Sigmoid colon (tissue), 6 donors: ENCODE measurements at regions not wholly inside any gene's neighbourhood (a gene's known extent, or its start where the extent isn't known, plus 50 kb on each side); places are given as distances from the start of the nearest gene placed in this dataset.
"Not testable (repeated sequence)": the region's sequence is repeated elsewhere in the genome, so short reads cannot be mapped to it uniquely, and the experiment has no call there.

Experiments used
- DNase-seq: peaks from one replicate; pipeline ENCODE4 v3.0.0-alpha.2; 2019
- H3K27ac ChIP-seq, 4 donors: fragments of 200-600 bp; sonication (generic); one replicate each; pipeline ENCODE4 v1.5.1; 2016 to 2019; ENCODE audit warnings: mild to moderate bottlenecking in 1 of 4
- H3K27me3 ChIP-seq, 3 donors: fragments of 200-600 bp; sonication (generic); one replicate each; pipeline ENCODE4 v1.5.1; 2019; ENCODE audit warnings: mild to moderate bottlenecking in 1 of 3
- H3K36me3 ChIP-seq, 4 donors: fragments of 200-600 bp; sonication (generic); one replicate each; pipeline ENCODE4 v1.5.1; 2016 to 2019
- H3K4me1 ChIP-seq, 4 donors: fragments of 200-600 bp; sonication (generic); one replicate each; pipeline ENCODE4 v1.5.1; 2017 to 2019
- H3K4me3 ChIP-seq, 4 donors: fragments of 200-600 bp; sonication (generic); one replicate each; pipeline ENCODE4 v1.5.1; 2017 to 2019; ENCODE audit warnings: mild to moderate bottlenecking in 2 of 4, moderate library complexity in 1 of 4
- H3K9me3 ChIP-seq, 4 donors: fragments of 200-600 bp in 3 of 4; sonication (generic) in 3 of 4; one replicate each; pipeline versions ENCODE4 v1.5.1 to v1.6.1; 2013 to 2019
- CTCF ChIP-seq, 4 experiments: fragments of 450-650 bp in 3 of 4; fragments of 200-600 bp in 1 of 4; IDR thresholded peaks; one replicate each; pipeline ENCODE4 v1.5.1; 2016 to 2019; ENCODE audit warnings: antibody characterized with exemption in 4 of 4, mild to moderate bottlenecking in 3 of 4, moderate library complexity in 2 of 4
- EP300 ChIP-seq, 4 donors: sonication (generic); formaldehyde crosslinking; IDR thresholded peaks; one replicate each; pipeline ENCODE4 v1.6.1; 2017; ENCODE audit warnings: antibody characterized with exemption in 4 of 4
- POLR2A ChIP-seq, 2 donors: fragments of 450-650 bp; IDR thresholded peaks; one replicate each; pipeline ENCODE4 v1.6.1; 2016; ENCODE audit warnings: antibody characterized with exemption in 2 of 2, mild to moderate bottlenecking in 2 of 2, moderate library complexity in 2 of 2
- POLR2AphosphoS5 ChIP-seq, 4 donors: sonication (generic); formaldehyde crosslinking; IDR thresholded peaks; one replicate each; pipeline ENCODE4 v1.6.1; 2017; ENCODE audit warnings: antibody characterized with exemption in 4 of 4
- WGBS, 2 donors: extraction: QIAGEN DNeasy Blood & Tissue Kit; methylation state at CpG; one replicate each; pipeline ENCODE4 v1.1.7; 2013; 5-methylcytosine and 5-hydroxymethylcytosine counted together
- intact Hi-C: fragments of 100-400 bp; cut with DNase I; formaldehyde crosslinking; loops from one replicate; pipeline ENCODE4 v1.15.1; 2023
- donor health status: healthy with polysubstance abuse.
- donor health status: healthy.

DNA sequence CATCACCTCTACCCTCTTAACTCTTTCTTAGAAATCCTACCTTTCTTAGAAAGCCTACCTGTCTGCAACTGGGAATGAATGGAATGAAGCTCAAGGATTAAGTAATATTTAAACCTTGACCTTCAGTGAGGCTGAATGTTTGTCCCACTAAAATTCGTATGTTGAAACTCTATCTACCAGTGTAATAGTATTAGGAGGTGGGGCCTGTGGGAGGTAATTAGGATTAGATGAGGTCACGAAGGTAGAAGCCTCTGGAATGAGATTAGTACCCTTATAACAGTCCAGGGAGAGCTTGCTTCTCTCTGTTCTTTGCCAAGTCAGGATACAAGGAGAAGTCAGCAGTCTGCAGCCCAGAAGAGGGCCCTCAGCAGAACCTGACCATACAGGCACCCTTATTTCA lies 158.0 kb downstream of the TENT5A start:
- no peak overlapping the region for H3K27ac ChIP-seq
- H3K9me3 ChIP-seq: no peaks in the 10 kb centered on the region
- no peaks in the 10 kb centered on the region for H3K4me1 ChIP-seq
- H3K4me3 ChIP-seq: no peak overlapping the region
- no peak for DNase-seq
- 73 to 84% methylated on average over 2 of the region's 2 CpGs for WGBS, 2 donors
- H3K36me3 ChIP-seq: no peaks in the 10 kb centered on the region
- no peaks in the 10 kb centered on the region for H3K27me3 ChIP-seq
- TF ChIP-seq POLR2AphosphoS5 (IDR thresholded peaks at IDR 0.05) (no peak), CTCF (IDR thresholded peaks at IDR 0.05) (no peak), EP300 (IDR thresholded peaks at IDR 0.05) (no peak), POLR2A (IDR thresholded peaks at IDR 0.05) (no peak)
- intact Hi-C loops: no loop called here

DNA sequence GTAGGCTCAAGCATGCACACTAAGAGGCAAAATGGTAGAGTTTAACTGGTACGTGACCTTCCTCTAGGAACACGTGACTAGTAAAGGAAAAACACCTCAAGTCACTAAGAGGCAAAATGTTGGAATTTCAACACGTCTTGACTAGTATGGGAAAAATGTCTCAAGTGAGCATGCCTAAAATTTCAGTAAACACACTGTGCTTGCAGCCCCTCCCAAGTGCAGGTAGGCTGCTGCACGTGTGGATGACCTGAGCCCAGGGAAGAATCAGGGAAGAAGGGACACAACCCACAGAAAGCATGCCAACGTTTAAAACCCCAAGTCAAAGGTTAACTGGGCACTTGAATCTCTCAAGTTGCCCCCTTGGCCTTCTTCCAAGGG lies 162.2 kb downstream of the TENT5A start:
- Histone ChIP-seq H3K9me3 (no peaks in the 10 kb centered on the region), H3K36me3 (no peaks in the 10 kb centered on the region), H3K27me3 (no peaks in the 10 kb centered on the region), H3K27ac (no peak overlapping the region), H3K4me1 (no peaks in the 10 kb centered on the region), H3K4me3 (no peak overlapping the region)
- intact Hi-C loops: no loop called here
- WGBS, 2 donors: 65 to 80% methylated on average over 5 of the region's 5 CpGs
- DNase-seq: no peak
- TF ChIP-seq POLR2AphosphoS5 (IDR thresholded peaks at IDR 0.05) (no peak), POLR2A (IDR thresholded peaks at IDR 0.05) (no peak), CTCF (IDR thresholded peaks at IDR 0.05) (no peak), EP300 (IDR thresholded peaks at IDR 0.05) (no peak)

DNA sequence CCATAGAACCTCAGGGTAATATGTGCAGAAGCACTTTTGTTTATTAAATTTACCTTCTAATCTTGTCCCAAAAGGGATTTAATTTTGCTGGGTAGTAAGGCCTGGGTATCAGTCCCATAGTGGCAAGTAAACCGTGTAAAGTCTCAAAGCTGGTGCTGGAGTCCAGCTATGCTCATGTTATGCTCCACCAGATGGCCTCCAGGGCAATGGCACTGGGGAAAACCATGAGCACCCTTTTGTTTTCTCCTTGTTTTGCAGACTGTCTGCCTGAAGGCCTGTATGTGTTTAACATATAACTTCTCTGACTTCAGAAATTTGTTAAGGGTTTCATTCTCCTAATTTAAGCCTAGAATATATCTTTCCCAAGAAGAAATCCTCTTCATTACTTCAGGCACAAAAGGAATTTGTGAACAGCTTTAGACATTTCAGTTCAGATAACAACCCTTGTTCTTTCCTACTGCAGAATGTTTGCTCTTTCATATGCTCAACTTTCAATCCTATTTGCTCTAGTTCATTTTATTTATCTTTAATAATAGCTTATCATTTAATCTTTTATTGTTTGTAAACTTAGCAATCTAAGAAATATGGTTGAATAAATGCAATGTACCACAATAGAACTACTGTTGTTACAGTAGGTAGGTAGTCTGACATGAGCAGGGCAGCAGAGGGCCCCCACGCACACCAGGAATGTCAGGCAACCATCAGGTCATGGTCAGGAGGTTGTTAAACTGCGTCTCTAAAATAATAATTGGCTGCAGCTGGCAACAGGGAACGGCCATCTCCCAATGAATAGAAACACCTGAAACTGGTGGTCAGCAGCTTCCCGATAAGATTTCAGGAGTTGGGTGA lies 162.8 kb downstream of the TENT5A start:
- intact Hi-C loops: no loop called here
- WGBS, 2 donors: 52 to 73% methylated on average over 5 of the region's 5 CpGs
- Histone ChIP-seq H3K4me3 (no peak overlapping the region), H3K4me1 (no peaks in the 10 kb centered on the region), H3K36me3 (no peaks in the 10 kb centered on the region), H3K27ac (no peak overlapping the region), H3K27me3 (no peaks in the 10 kb centered on the region), H3K9me3 (no peaks in the 10 kb centered on the region)
- TF ChIP-seq EP300 (IDR thresholded peaks at IDR 0.05): no peak
- no peak for TF ChIP-seq CTCF (IDR thresholded peaks at IDR 0.05)
- TF ChIP-seq POLR2A (IDR thresholded peaks at IDR 0.05): no peak
- no peak for TF ChIP-seq POLR2AphosphoS5 (IDR thresholded peaks at IDR 0.05)
- DNase-seq: no peak

DNA sequence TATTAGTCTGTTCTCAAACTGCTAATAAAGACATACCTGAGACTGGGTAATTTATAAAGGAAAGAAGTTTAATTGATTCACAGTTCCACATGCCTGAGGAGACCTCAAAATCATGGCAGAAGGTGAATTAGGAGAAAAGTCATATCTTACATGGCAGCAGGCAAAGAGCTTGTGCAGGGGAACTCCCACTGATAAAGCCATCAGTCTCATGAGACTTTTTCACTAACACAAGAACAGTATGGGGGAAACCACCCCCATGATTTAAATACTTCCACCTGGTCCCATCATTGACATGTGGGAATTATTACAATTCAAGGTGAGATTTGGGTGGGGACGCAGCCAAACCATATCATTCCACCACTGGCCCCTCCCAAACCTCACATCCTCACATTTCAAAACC lies 166.8 kb downstream of the TENT5A start:
- DNase-seq, H3K27me3 ChIP-seq, H3K4me1 ChIP-seq, H3K4me3 ChIP-seq, H3K36me3 ChIP-seq, intact Hi-C loops, H3K27ac ChIP-seq, H3K9me3 ChIP-seq: not testable (repeated sequence)
- 46 to 100% methylated on average over 1 of the region's 1 CpG for WGBS, 2 donors

- H3K27me3 ChIP-seq, H3K4me3 ChIP-seq, H3K9me3 ChIP-seq, H3K4me1 ChIP-seq, DNase-seq, H3K36me3 ChIP-seq, H3K27ac ChIP-seq, intact Hi-C loops: not testable (repeated sequence)
- 67 to 75% methylated on average over 2 of the region's 2 CpGs for WGBS, 2 donors
These were observed 168.3 kb downstream of the TENT5A start for GRCh38 chr6:81584156-81584555.

DNA sequence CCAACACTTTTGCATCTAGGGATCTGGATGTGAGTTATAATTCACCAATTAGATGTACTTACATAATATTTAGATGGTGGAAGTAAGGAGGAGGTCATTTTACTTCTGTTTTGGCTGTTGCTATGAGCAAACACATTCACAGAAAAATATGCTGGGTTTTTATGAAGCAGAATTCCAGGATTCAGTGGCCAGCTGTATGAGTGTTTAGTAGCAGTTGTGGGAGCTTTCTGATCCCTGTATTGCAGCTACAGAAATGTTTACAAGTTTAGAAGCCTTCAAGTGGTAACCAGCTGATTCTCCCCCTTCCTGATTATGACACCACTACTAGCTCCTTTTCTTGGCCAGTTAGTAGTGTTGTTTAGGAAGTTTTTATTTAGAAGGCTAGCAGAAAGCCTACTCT lies 177.0 kb downstream of the TENT5A start:
- no peak for DNase-seq
- H3K27ac ChIP-seq: peak overlapping the region in 3 of 4 donors; percentile 4 to 50 (median 22)
- intact Hi-C loops: no loop called here
- no peak for TF ChIP-seq POLR2A (IDR thresholded peaks at IDR 0.05)
- TF ChIP-seq EP300 (IDR thresholded peaks at IDR 0.05): no peak
- no peak for TF ChIP-seq POLR2AphosphoS5 (IDR thresholded peaks at IDR 0.05)
- no peak overlapping the region for H3K4me3 ChIP-seq
- H3K36me3 ChIP-seq: no peaks in the 10 kb centered on the region
- H3K9me3 ChIP-seq: no peaks in the 10 kb centered on the region
- H3K4me1 ChIP-seq: peaks cover 0 to 52% (median 40%) of the 10 kb centered on the region in 4 donors
- H3K27me3 ChIP-seq: no peaks in the 10 kb centered on the region
